COLO829 (cell line): ENCODE measurements at regions not wholly inside any gene's neighbourhood (a gene's known extent, or its start where the extent isn't known, plus 50 kb on each side); places are given as distances from the start of the nearest gene placed in this dataset.
"Not testable (repeated sequence)": the region's sequence is repeated elsewhere in the genome, so short reads cannot be mapped to it uniquely, and the experiment has no call there.

Experiments
- DNase-seq: peaks from one replicate; pipeline ENCODE4 v3.0.0; 2012; ENCODE audit warnings: low spot score

DNA sequence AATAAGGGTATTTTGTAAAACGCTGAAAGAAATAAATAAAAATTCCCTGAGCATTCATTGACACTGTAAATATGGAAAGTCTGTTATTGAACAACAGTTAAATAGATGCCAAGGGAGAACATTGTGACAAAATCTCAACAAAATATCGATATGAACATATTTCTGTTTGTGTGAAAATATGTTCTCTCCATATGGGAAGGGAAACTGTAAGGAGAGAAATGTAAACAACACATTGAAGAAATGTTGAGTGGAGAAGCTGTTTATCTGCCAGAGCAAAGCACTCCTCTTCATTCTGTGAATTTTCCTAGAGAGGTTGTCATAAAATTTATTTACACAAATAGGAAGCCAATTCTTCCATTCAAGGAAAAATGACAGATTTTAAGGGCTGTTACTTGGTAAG is 57.1 kb upstream of the EOMES start:
- DNase-seq: no peak

DNA sequence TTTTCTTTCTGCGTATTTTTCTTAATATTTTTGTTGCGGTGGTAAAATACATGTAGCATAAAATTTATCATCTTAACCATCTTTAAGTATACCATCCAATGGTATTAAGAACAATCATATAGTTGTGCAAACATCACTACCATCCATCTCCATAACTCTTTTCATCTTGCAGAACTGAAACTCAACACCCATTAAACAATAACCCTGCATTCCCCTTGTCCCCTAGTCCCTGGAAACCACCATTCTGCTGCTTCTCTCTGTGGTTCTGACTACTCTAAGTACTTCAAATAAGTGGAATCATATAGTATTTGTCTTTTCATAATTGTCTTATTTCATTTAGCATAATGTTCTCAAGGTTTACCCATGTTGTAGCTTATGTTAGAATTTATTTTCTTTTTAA is 67.3 kb upstream of the EOMES start:
- no peak for DNase-seq

GRCh38 chr3:27791956-27792355 is 69.8 kb upstream of the EOMES start:
- no peak for DNase-seq

GRCh38 chr3:27792869-27793268 is 70.7 kb upstream of the EOMES start:
- DNase-seq: no peak

DNA sequence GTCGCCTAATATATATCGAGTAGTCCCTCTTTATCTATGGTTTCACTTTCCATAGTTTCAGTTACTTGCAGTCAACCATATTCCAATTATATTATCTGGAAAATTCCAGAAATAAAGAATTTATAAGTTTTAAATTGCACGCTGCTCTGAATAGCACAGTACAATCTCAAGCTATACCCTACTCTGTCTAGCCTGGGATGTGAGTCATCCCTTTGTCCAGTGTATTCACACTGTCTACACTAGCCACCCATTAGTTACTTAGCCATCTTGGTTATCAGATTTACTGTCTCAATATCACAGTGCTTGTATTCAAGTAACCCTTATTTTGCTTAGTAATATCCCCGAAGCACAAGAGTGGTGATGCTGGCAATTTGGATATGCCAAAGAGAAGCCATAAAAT is 72.1 kb upstream of the EOMES start:
- DNase-seq: peak; percentile 32

- no peak for DNase-seq
Measured at GRCh38 chr3:27796365-27796875, 74.3 kb upstream of the EOMES start.

DNA sequence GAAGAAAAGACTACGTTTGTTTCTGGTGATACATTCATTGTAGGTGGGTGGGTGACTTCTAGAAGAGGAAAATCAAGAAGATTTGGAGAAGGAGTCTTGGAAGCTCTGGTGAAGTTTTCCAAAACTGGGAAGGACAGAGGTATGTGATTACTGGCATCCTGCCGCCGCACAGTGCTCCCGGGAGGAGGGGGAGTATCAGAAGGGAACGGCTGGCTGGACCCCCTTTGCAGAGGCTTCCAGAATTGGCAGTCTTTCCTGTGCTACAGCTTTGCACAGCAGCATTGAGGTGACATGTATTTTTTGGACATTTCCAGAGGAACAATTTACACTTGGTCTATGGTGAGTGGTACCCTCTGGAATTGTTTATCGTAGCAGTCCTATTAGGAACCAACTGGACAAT is 75.7 kb upstream of the EOMES start:
- no peak for DNase-seq

GRCh38 chr3:27800261-27800660 is 78.1 kb upstream of the EOMES start:
- DNase-seq: no peak

GRCh38 chr3:27802425-27802824 is 80.3 kb upstream of the EOMES start:
- no peak for DNase-seq

DNA sequence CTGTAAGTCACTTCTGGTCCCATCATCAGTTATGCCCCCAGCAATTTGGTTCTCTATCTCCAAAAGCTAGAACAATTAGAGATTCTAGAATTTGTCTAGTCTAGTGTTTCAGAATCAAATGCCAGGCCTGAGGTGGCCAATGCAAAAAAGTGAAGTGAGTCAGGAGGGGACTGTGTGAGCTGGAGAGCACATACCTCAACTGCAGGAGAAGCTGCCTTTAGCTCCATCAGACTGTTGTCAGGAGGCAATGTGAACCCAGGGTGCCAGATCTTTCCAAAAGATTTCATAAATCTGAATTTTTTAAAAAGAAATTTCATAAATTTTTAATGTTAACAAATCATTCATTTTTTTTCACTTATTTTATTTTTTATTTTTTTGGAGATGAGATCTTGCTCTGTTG is 80.7 kb upstream of the EOMES start:
- DNase-seq: no peak

DNA sequence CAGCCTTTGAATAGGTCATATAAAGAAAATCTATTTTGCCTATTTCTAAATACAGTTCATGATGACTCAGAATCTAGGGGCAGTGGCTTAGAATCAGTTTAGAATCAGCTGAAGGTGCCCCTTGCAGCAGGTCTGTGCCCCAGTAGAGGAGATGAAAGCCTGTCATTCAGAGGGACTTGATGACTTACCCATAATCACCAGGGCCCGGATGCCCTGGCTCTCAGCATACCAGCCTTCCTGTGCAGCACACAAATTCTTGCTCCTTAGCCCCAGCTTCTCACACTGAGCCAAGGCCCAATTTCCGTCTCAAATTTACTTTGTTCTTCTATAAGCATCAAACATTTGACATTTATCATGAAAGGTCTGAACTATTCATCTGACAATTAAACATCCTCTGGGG is 83.2 kb upstream of the EOMES start:
- no peak for DNase-seq

DNA sequence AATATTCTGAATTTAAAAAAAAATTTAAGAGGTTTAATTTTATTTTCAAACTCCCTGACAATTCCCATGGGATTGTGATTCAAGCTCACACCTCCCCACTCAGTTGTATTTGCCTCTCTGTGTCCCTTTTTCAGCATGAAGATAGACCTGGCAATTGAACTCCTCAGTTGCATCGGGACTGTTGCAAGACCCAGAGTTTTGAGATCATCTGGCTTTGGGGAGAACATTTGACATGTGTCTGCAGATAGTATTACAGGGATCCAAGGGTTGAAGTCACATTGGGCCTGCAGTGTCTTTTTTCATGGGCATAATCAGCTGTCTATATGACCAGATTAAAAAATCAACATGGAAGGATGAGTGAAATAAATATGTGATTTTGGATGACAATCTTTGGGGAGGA is 91.1 kb upstream of the EOMES start:
- no peak for DNase-seq

DNA sequence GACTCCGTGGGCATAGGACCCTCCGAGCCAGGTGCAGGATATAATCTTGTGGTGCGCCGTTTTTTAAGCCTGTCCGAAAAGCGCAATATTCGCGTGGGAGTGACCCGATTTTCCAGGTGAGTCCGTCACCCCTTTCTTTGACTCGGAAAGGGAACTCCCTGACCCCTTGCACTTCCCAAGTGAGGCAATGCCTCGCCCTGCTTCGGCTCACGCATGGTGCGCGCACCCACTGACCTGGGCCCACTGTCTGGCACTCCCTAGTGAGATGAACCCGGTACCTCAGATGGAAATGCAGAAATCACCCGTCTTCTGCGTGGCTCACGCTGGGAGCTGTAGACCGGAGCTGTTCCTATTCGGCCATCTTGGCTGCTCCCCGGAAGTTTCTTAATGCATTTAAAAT is 99.5 kb upstream of the EOMES start:
- not testable (repeated sequence) for DNase-seq

- DNase-seq: no peak
Measured at GRCh38 chr3:27824312-27825200, 102.4 kb upstream of the EOMES start.

- no peak for DNase-seq
Measured at GRCh38 chr3:27826448-27826847, 104.3 kb upstream of the EOMES start.

GRCh38 chr3:27827041-27827440 is 104.9 kb upstream of the EOMES start:
- DNase-seq: peak; percentile 8

GRCh38 chr3:27840807-27841594 is 118.9 kb upstream of the EOMES start:
- DNase-seq: no peak

DNA sequence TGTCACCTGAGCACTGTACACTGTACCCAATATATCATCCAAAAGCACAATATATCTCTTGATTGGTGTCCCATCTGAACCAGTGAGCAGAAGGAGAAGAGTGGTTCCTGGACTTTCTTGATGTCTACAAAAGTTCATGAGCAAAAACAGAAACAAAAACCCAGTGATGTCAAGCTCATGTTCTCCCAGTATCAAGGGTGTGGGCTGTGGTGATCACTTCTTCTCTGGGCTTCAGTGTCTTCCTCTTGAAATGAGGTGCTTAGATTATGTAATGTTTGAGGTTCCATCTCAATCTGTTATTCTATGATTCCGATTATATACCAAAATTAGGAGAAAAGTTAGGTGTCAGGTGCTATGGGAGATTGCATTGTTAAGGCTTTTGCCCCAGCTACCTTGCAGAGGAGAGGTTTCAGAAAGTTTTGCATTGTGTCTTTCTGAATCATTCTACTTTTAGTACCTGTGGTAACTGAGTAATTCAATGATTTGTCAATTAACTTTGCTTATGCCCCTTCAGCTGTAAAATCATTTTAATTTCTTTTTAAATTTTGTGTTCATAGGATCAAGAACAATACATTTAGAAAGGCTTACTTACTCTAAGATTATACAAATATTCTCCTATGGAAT is 122.0 kb upstream of the EOMES start:
- no peak for DNase-seq

- DNase-seq: no peak
Measured at GRCh38 chr3:27847697-27848096, 125.6 kb upstream of the EOMES start.

DNA sequence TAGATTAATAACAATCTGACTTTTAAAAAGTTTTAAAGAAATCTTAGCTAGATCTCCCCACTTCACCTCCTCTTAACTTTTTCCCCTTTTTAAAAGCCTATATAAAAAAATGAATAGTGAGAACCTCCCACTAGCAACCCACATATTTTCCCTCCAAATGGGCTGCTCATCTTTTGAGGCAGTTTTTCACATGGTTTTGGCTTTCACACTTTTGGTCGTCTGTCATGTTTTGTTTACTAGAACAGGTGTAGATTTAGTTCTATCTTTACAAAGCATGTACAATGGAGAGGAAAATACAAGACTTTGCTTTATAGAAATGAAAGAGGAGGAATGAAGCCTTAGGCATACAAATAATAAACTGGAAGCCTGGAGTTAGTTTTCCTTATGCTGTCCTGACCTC is 126.7 kb upstream of the EOMES start:
- no peak for DNase-seq

DNA sequence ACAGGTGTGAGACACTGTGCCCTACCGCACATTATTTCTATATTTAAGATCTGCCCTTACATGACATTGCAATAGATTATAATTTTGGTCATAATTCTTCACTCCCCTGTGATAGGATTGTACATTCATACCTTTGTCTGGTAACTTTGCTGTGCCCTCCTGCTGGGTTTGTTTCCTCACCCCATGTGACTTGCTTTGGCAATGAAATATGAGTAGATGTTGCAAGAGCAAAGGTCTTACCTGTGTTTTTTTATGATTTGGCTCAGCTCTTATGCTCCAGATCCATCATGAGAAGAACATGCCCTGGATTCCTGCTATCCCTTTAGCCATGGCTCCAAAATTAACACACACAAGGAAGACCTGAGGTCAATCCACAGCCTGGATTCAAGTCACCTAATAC is 137.7 kb upstream of the EOMES start:
- DNase-seq: no peak
